Ovary (tissue), 7 donors: ENCODE measurements at regions not wholly inside any gene's neighbourhood (a gene's known extent, or its start where the extent isn't known, plus 50 kb on each side); places are given as distances from the start of the nearest gene placed in this dataset.

ENCODE experiments used
- DNase-seq, 5 donors: peaks; one replicate each; pipeline ENCODE4 v3.0.0-alpha.2; 2019 to 2020
- H3K27ac ChIP-seq, 2 donors: fragments of 200-600 bp; one replicate each; pipeline versions ENCODE4 v1.5.1 to v1.8.0; 2019 to 2022
- H3K27me3 ChIP-seq: fragments of 200-600 bp; one replicate; pipeline ENCODE4 v1.8.0; 2022
- H3K36me3 ChIP-seq: fragments of 200-600 bp; sonication (generic); one replicate; pipeline ENCODE4 v1.5.1; 2019
- H3K4me1 ChIP-seq: one replicate; pipeline ENCODE4 v1.8.1; 2013; ENCODE audit warnings: mild to moderate bottlenecking, moderate library complexity; ENCODE audit not compliant: insufficient read depth
- H3K4me3 ChIP-seq: fragments of 200-600 bp; sonication (generic); one replicate; pipeline ENCODE4 v1.5.1; 2017
- H3K9me3 ChIP-seq, 2 donors: fragments of 200-600 bp in 1 of 2; sonication (generic) in 1 of 2; one replicate each; pipeline versions ENCODE4 v1.5.1 to v1.8.1; 2013 to 2019; ENCODE audit warnings: mild to moderate bottlenecking in 1 of 2, moderate library complexity in 1 of 2
- CTCF ChIP-seq, 3 donors: fragments of 450-650 bp in 2 of 3; fragments of 200-600 bp in 1 of 3; IDR thresholded peaks; one replicate each; pipeline versions ENCODE4 v1.5.1 to v1.8.0; 2016 to 2022; ENCODE audit warnings: antibody characterized with exemption in 3 of 3, mild to moderate bottlenecking in 1 of 3
- EP300 ChIP-seq: sonication (generic); formaldehyde crosslinking; IDR thresholded peaks from one replicate; pipeline ENCODE4 v1.6.1; 2017; ENCODE audit warnings: antibody characterized with exemption
- POLR2A ChIP-seq: fragments of 450-650 bp; IDR thresholded peaks from one replicate; pipeline ENCODE4 v1.6.1; 2017; ENCODE audit warnings: antibody characterized with exemption, mild to moderate bottlenecking, moderate library complexity
- WGBS, 3 donors: extraction: QIAGEN DNeasy Blood & Tissue Kit in 1 of 3; methylation state at CpG; one replicate each; pipeline versions ENCODE4 v1.1.5 to v1.1.7; 2013 to 2017; 5-methylcytosine and 5-hydroxymethylcytosine counted together
- intact Hi-C, 4 donors: fragments of 100-400 bp; cut with DNase I; formaldehyde crosslinking; loops; one replicate each; pipeline versions ENCODE4 v1.11.0 to v1.15.1; 2022 to 2023
- donor health status: DM: no; HTN: no; CAD: no; lungs with moderate emphysema.
- donor health status: DM: no; HTN: no; CAD: no.
- donor health status: Bipolar disorder and iron deficiency.
- donor health status: DM: no; HTN: no; CAD: no.
- donor health status: DM: yes; HTN: yes; CAD: no.

GRCh38 chrX:7286168-7286837 is 138.3 kb upstream of the PUDP start:
- WGBS, 3 donors, result 66 to 71% (median 69%) methylated on average over 6 of the region's 6 CpGs
- Histone ChIP-seq H3K27me3 (no peaks in the 10 kb centered on the region), H3K4me1 (no peaks in the 10 kb centered on the region), H3K4me3 (no peak overlapping the region), H3K9me3 (no peaks in the 10 kb centered on the region), H3K27ac (no peak overlapping the region), H3K36me3 (no peaks in the 10 kb centered on the region)
- DNase-seq, result no peak
- intact Hi-C loops, result no loop called here
- TF ChIP-seq CTCF (IDR thresholded peaks at IDR 0.05), result no peak
- no peak for TF ChIP-seq POLR2A
- no peak for TF ChIP-seq EP300

- Histone ChIP-seq H3K4me1 (no peaks in the 10 kb centered on the region), H3K9me3 (no peaks in the 10 kb centered on the region), H3K27ac (no peak overlapping the region), H3K36me3 (no peaks in the 10 kb centered on the region), H3K4me3 (no peak overlapping the region), H3K27me3 (no peaks in the 10 kb centered on the region)
- 95 to 98% (median 97%) methylated on average over 2 of the region's 2 CpGs for WGBS, 3 donors
- TF ChIP-seq POLR2A (no peak), EP300 (no peak), CTCF (IDR thresholded peaks at IDR 0.05) (no peak)
- intact Hi-C loops, result no loop called here
- DNase-seq, result no peak
Observed at GRCh38 chrX:7285765-7286164, 137.8 kb upstream of the PUDP start.

GRCh38 chrX:7283741-7284140 is 135.8 kb upstream of the PUDP start:
- no peaks in the 10 kb centered on the region for H3K4me1 ChIP-seq
- 81 to 86% (median 82%) methylated on average over 2 of the region's 2 CpGs for WGBS, 3 donors
- no peak overlapping the region for H3K4me3 ChIP-seq
- H3K27ac ChIP-seq, result no peak overlapping the region
- H3K27me3 ChIP-seq, result no peaks in the 10 kb centered on the region
- intact Hi-C loops, result no loop called here
- H3K9me3 ChIP-seq, result no peaks in the 10 kb centered on the region
- no peak for DNase-seq
- TF ChIP-seq CTCF (IDR thresholded peaks at IDR 0.05) (no peak), POLR2A (no peak)
- no peaks in the 10 kb centered on the region for H3K36me3 ChIP-seq

DNA sequence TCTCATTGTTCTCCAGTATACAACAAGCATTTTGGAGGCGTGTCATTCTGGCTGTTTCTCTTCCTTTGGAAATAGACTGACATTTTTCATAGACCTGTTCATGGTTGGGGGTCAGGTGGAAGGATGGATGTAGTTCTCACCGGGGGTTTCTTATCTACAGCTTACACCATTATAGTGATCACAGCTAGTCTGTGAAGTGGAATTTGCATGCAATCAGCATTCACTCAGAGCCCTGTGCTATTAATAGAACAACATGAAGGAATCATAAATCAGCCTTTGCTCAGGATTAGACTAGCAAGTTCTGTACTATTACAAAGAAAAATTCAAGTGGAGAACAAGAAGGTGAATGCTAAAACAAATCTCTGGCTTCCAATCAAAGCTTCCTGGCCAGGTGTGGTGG is 132.6 kb upstream of the PUDP start:
- intact Hi-C loops, result no loop called here
- 47 to 57% (median 48%) methylated on average over 2 of the region's 2 CpGs for WGBS, 3 donors

More for the DNA sequence above, 132.6 kb upstream of the PUDP start:
- Histone ChIP-seq H3K27ac (no peak overlapping the region), H3K36me3 (no peaks in the 10 kb centered on the region), H3K4me3 (no peak overlapping the region), H3K4me1 (no peaks in the 10 kb centered on the region), H3K9me3 (no peaks in the 10 kb centered on the region), H3K27me3 (no peaks in the 10 kb centered on the region)
- DNase-seq, result no peak
- no peak for TF ChIP-seq POLR2A
- TF ChIP-seq CTCF (IDR thresholded peaks at IDR 0.05), result no peak
- no peak for TF ChIP-seq EP300
